CD4-positive, alpha-beta T cell (primary cell): ENCODE measurements at regions not wholly inside any gene's neighbourhood (a gene's known extent, or its start where the extent isn't known, plus 50 kb on each side); places are given as distances from the start of the nearest gene placed in this dataset.

Source experiments
- ATAC-seq: fragments of 200-7000 bp; cut with Tn5 transposase; one replicate; pipeline ENCODE4 v1.10.0; 2022; ENCODE audit warnings: mild to moderate bottlenecking; ENCODE audit not compliant: poor library complexity
- CTCF ChIA-PET: fragments of 350-600 bp; sonication (Branson Sonifier 250); formaldehyde crosslinking; loops from one replicate; lab custom pipeline; 2021; ENCODE audit warnings: antibody characterized with exemption, inconsistent platforms; lab: Charles Lee
- POLR2A ChIA-PET: fragments of 350-600 bp; sonication (Branson Sonifier 250); formaldehyde crosslinking; loops from one replicate; lab custom pipeline; 2021; ENCODE audit warnings: antibody characterized with exemption, inconsistent platforms; lab: Charles Lee
- DNase-seq, 14 experiments: peaks; one replicate each; pipeline ENCODE4 v3.0.0-alpha.2; 2013 to 2020; ENCODE audit warnings: mixed read lengths in 2 of 14
- H3K27ac ChIP-seq, 2 donors: one replicate each; pipeline versions ENCODE4 v1.5.1 to v1.7.0; 2013; ENCODE audit warnings: low read length in 2 of 2, low read depth in 1 of 2, mild to moderate bottlenecking in 1 of 2
- H3K27me3 ChIP-seq, 2 experiments: 1 replicate in 1 of 2; 2 replicates in 1 of 2; pipeline versions ENCODE4 v1.6.1 to v1.7.0; 2013; ENCODE audit warnings: low read length in 2 of 2, control low read depth in 1 of 2, mild to moderate bottlenecking in 1 of 2, moderate library complexity in 1 of 2; ENCODE audit not compliant: insufficient read depth in 2 of 2, control insufficient read depth in 1 of 2
- H3K36me3 ChIP-seq: one replicate; pipeline ENCODE4 v1.6.1; 2013; ENCODE audit warnings: low read length, control low read depth; ENCODE audit not compliant: insufficient read depth
- H3K4me1 ChIP-seq: one replicate; pipeline ENCODE4 v1.6.1; 2013; ENCODE audit warnings: low read length, control low read depth; ENCODE audit not compliant: insufficient read depth
- H3K4me3 ChIP-seq: one replicate; pipeline ENCODE4 v1.5.1; 2013; ENCODE audit warnings: mild to moderate bottlenecking, low read length, moderate library complexity
- H3K9me3 ChIP-seq, 2 experiments: 1 replicate in 1 of 2; 2 replicates in 1 of 2; pipeline versions ENCODE4 v1.6.1 to v1.7.0; 2013; ENCODE audit warnings: low read length in 2 of 2, mild to moderate bottlenecking in 2 of 2, control low read depth in 1 of 2, moderate library complexity in 1 of 2; ENCODE audit not compliant: control insufficient read depth in 1 of 2, insufficient read depth in 1 of 2
- H3K27ac Mint-ChIP-seq: one replicate; pipeline ENCODE4 v1.8.0; 2020; ENCODE audit warnings: mixed read lengths
- H3K27me3 Mint-ChIP-seq: one replicate; pipeline ENCODE4 v1.8.0; 2021; ENCODE audit warnings: mixed read lengths
- H3K36me3 Mint-ChIP-seq: one replicate; pipeline ENCODE4 v1.8.0; 2021; ENCODE audit warnings: low read depth, mixed read lengths
- H3K4me1 Mint-ChIP-seq: one replicate; pipeline ENCODE4 v1.8.0; 2021; ENCODE audit warnings: low read depth, mixed read lengths
- H3K4me3 Mint-ChIP-seq: one replicate; pipeline ENCODE4 v1.8.0; 2020; ENCODE audit warnings: mild to moderate bottlenecking, mixed read lengths
- H3K9me3 Mint-ChIP-seq: one replicate; pipeline ENCODE4 v1.8.0; 2020; ENCODE audit warnings: mixed read lengths
- intact Hi-C, 2 experiments: fragments of 100-400 bp; cut with DNase I in 1 of 2; cut with micrococcal nuclease in 1 of 2; formaldehyde crosslinking; loops; one replicate each; pipeline versions ENCODE4 v1.15.1 to v1.9.0; 2023 to 2025; cut with DNase I, micrococcal nuclease
- TF ChIP-seq, protein P1 (sequence below): fragments of 200-600 bp; IDR thresholded peaks from one replicate; pipeline ENCODE4 v1.8.0; 2022; ENCODE audit warnings: antibody characterized with exemption, mild to moderate bottlenecking

- POLR2A ChIA-PET, result no interaction called here
- H3K4me3 ChIP-seq, result no peak overlapping the region
- no peak overlapping the region for H3K27ac ChIP-seq
- H3K9me3 ChIP-seq, result peaks cover 4 to 11% of the 10 kb centered on the region in 2 experiments
- no peaks in the 10 kb centered on the region for H3K36me3 Mint-ChIP-seq
- no peaks in the 10 kb centered on the region for H3K4me1 ChIP-seq
- intact Hi-C loops, result no loop called here
- H3K27ac Mint-ChIP-seq, result no peak overlapping the region
- peaks cover 33% of the 10 kb centered on the region for H3K27me3 Mint-ChIP-seq
- DNase-seq, result no peak
- no peaks in the 10 kb centered on the region for H3K4me1 Mint-ChIP-seq
- peaks cover 25% of the 10 kb centered on the region for H3K9me3 Mint-ChIP-seq
- peaks cover 4 to 25% of the 10 kb centered on the region in 2 experiments for H3K27me3 ChIP-seq
- CTCF ChIA-PET, result no interaction called here
- H3K4me3 Mint-ChIP-seq, result no peak overlapping the region
- no peak for ATAC-seq
- H3K36me3 ChIP-seq, result no peaks in the 10 kb centered on the region
- TF ChIP-seq, protein P1, sequence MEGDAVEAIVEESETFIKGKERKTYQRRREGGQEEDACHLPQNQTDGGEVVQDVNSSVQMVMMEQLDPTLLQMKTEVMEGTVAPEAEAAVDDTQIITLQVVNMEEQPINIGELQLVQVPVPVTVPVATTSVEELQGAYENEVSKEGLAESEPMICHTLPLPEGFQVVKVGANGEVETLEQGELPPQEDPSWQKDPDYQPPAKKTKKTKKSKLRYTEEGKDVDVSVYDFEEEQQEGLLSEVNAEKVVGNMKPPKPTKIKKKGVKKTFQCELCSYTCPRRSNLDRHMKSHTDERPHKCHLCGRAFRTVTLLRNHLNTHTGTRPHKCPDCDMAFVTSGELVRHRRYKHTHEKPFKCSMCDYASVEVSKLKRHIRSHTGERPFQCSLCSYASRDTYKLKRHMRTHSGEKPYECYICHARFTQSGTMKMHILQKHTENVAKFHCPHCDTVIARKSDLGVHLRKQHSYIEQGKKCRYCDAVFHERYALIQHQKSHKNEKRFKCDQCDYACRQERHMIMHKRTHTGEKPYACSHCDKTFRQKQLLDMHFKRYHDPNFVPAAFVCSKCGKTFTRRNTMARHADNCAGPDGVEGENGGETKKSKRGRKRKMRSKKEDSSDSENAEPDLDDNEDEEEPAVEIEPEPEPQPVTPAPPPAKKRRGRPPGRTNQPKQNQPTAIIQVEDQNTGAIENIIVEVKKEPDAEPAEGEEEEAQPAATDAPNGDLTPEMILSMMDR, result no peak
Measured at GRCh38 chr3:101061312-101061711, 68.1 kb upstream of the ABI3BP start.

DNA sequence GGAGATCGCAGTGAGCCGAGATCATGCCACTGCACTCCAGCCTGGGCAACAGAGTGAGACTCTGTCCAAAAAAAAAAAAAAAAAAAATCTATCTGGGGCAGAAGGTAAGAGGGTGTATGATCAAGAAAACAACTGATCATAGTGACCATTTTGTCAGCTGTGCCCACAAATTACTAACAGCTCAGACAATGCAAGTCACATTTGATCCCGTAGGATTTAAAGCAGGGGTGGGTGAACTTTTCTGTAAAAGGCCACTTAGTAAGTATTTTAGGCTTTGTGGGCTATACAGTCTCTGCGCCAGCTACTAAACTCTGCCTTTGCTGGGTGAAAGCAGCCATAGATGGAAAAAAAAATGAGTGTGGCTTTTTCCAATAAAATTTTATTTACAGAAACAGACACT lies 57.6 kb upstream of the ABI3BP start:
- H3K4me1 Mint-ChIP-seq, result no peaks in the 10 kb centered on the region
- H3K4me3 ChIP-seq, result no peak overlapping the region
- ChIA-PET CTCF (interaction anchor here (1.2 kb wide), 1 partner anchor 27 kb away, joined by 3 read pairs; no protein-coding TSS in a partner anchor), POLR2A (no interaction called here)
- no peaks in the 10 kb centered on the region for H3K27me3 ChIP-seq
- no peaks in the 10 kb centered on the region for H3K9me3 Mint-ChIP-seq
- H3K27me3 Mint-ChIP-seq, result no peaks in the 10 kb centered on the region
- intact Hi-C loops, result no loop called here
- DNase-seq (no peak), ATAC-seq (no peak)
- TF ChIP-seq, protein P1, result no peak
- no peaks in the 10 kb centered on the region for H3K36me3 Mint-ChIP-seq
- no peak overlapping the region for H3K4me3 Mint-ChIP-seq
- H3K36me3 ChIP-seq, result no peaks in the 10 kb centered on the region
- H3K27ac Mint-ChIP-seq, result no peak overlapping the region
- H3K9me3 ChIP-seq, result no peaks in the 10 kb centered on the region
- H3K4me1 ChIP-seq, result no peaks in the 10 kb centered on the region
- no peak overlapping the region for H3K27ac ChIP-seq

DNA sequence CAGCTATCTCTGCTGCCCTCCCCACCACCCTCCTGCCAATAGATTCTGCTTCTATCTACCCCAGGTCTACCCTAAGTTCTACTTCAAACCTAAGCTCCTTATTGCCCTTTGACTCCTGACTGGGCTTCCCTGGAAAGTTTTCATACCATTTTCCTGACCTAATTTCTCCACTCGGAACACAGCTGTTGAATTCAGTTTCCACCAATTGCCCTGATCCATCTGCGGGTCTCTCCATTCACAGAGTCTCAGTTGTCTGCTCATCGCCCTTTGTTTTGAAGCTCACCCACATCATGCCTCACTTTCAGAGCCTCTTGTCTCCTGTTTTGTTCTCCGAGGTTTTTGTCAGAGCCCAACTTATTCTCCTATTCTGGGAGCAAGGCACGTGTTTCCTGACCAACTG lies 56.8 kb upstream of the ABI3BP start:
- H3K36me3 Mint-ChIP-seq, result no peaks in the 10 kb centered on the region

More for the DNA sequence above, 56.8 kb upstream of the ABI3BP start:
- Mint-ChIP-seq H3K4me1 (no peaks in the 10 kb centered on the region), H3K9me3 (no peaks in the 10 kb centered on the region), H3K27me3 (peaks cover 5% of the 10 kb centered on the region), H3K27ac (no peak overlapping the region), H3K4me3 (no peak overlapping the region)
- ChIA-PET CTCF (interaction anchor here (1.2 kb wide), 1 partner anchor 28 kb away, joined by 3 read pairs; no protein-coding TSS in a partner anchor), POLR2A (no interaction called here)
- no peaks in the 10 kb centered on the region for H3K36me3 ChIP-seq
- H3K27me3 ChIP-seq, result no peaks in the 10 kb centered on the region
- intact Hi-C loops, result no loop called here
- H3K4me3 ChIP-seq, result no peak overlapping the region
- TF ChIP-seq, protein P1, result no peak
- no peaks in the 10 kb centered on the region for H3K9me3 ChIP-seq
- DNase-seq (no peak), ATAC-seq (no peak)
- H3K4me1 ChIP-seq, result no peaks in the 10 kb centered on the region
- H3K27ac ChIP-seq, result no peak overlapping the region
